HG03460 (cell line): ENCODE measurements at regions not wholly inside any gene's neighbourhood (a gene's known extent, or its start where the extent isn't known, plus 50 kb on each side); places are given as distances from the start of the nearest gene placed in this dataset.
A peak's percentile ranks its signal among the peaks of the same experiment; 100 is the strongest.

Experiments used
- ATAC-seq: cut with Tn5 transposase; IDR thresholded peaks from one replicate; pipeline ENCODE4 v1.9.1; 2021; ENCODE audit not compliant: unreplicated experiment

DNA sequence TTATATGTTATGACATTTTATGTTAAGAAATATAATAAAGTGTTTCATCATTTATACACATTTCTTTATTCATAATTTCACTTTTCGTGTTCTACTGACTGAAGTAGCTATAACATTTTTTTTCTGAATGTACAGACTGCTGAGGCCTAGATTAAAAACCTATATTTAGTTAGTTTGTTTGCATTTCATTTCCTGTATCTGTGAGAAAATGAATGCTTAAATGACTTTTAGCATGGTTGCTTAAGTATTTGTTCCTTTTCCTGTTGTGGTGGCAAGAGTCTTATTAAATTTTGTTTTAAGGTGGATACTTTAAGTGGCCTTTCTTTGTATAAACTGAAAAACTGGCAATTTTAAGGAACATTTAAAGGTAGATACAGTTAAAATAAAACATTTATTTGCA is 779.7 kb upstream of the MAN1A1 start:
- no peak for ATAC-seq

DNA sequence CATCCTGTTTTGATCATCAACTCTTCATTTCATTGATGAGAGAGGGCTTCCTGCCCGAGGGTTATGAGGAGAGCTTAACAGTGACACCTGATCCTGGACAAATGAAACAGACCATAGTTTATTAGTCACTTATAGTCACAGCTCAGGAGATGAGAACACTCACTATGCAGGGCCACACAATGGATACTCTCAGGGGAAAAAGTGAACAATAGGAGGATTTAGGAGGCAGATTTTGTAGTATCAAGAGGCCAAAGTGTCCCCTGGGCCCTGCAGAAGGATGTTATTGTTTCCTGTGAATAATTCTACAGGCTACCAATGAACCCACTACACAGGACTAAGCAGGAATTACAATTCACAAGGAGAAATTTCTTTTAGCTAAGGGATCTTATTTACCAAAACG is 772.8 kb upstream of the MAN1A1 start:
- ATAC-seq, result no peak

DNA sequence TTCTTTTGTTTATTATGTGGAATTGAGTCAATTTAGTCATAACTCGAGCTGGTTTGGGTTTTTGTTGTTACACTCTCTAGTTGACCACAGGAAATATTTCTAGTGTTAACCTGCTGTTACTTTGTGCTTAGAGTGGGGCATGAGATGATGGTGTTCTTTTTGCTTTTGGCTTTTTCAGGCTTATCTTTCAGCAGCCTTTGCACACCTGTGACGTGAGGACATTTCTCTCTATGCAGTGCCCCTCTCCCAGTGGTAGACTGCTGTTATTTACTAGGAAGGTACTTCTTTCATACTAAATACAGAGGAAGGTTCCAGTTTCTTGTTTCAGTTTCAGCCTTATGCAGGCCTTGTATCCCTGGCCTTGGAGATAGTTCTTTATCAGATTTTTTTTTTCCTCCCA is 766.8 kb upstream of the MAN1A1 start:
- ATAC-seq, result no peak

DNA sequence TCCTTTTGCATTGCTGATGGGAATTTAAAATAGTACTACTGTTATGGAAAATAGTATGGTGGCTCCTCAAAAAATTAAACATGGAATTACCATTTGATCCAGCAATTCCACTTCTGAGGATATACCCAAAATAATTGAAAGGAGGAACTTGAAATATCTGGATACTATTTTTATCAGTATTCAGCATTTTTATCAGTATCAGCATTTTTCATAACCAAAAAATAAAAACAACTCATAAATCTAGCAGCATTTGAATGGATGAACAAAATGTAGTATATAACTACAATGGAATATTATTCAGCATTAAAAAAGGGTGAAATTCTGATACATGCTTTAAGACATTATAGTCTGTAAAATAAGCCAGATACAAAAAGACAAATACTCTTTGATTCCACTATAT is 763.4 kb upstream of the MAN1A1 start:
- ATAC-seq, result no peak

DNA sequence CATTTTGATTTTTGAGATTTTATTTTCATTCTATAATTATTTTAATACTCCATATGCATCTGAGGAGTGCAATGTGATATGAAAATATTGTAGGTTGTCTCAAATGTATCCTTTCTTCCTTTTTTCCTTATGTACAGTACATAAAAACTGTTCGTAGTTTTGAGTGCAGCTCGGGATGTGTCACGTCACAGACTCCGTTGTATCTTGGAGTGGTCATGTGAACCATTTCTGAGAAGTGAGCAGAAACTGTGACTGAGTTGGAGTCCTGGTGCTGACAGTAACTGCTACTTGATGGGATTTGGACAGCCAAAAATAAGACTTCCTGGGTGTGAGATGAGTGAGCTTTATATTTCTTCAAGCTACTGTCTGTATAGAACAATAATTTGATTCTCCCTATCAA is 761.4 kb upstream of the MAN1A1 start:
- ATAC-seq, result no peak

DNA sequence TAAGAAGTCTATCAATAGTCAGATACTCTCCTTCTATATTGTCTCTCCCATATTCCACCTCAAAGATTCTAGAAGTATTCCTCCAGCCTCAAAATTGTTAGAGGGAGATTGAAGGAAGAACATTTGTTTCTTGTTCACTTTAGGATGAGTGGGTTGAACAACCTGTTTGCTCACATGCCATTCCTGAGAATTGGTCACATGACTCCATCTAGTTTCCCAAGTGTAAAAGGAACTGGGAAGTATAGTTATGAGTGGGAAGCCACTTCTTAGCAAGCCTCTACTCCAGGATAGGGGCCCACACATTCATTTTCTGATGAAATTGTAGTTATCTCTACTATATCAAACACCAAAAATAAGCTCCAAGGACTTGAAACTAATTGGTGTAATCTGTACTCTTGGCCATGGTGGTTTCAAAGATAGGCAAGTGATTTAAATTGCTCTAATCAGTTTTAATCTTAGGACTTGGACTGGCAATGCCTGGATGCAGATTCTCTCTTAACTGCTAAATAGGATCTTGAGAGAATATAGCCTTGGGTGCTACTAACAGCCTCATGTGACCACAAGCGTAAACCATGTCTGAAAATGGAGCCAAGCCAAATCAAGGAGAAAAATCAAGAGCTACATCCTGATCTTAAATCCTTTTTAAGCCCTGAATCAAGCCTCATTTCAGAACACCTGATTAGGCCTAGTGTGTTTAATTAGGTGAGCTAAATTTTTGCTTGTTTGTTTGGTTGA is 758.7 kb upstream of the MAN1A1 start:
- ATAC-seq, result no peak

DNA sequence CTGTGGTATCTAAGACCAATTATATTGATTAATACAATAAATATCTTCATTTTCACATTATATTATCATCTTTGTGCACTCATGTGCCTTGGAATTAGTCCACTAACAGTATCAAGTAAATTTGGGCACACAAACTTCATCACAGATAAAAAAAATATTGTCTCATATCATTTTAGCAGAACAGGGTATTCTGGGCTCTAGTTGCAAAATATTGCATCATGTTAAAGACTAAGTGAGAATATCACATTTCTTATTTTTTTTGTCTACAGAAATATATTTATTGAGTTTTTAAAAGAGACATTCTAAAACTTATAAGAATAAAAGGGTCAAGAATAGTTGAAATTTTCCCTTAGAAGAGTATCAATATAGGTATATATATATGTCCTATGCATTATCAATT is 754.1 kb upstream of the MAN1A1 start:
- ATAC-seq, result no peak

DNA sequence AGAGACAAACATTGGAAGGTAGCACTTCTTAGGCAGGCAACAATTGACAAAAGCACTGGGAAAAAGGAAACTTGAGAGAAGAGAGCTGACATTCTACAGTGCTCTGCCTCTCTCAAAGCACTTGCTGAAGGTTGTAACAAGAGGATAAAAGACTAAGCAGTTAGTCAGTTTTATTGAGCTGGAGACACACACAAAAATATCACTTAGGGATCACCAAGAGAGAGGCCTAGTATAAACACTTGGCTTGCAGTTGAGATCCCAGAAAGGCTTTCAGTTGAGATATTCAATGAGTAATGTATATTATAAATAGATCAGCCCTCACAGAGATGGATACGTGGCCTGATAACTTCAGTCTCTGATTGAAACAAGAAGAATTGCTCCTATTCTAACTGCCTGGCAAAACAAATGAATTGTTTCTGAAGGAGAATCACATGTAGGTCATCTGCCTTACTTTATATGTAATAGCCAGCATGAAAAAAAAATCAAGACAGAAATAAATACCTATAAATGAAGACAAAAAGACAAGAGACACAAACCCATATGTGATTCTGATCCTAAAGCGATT is 747.2 kb upstream of the MAN1A1 start:
- no peak for ATAC-seq

DNA sequence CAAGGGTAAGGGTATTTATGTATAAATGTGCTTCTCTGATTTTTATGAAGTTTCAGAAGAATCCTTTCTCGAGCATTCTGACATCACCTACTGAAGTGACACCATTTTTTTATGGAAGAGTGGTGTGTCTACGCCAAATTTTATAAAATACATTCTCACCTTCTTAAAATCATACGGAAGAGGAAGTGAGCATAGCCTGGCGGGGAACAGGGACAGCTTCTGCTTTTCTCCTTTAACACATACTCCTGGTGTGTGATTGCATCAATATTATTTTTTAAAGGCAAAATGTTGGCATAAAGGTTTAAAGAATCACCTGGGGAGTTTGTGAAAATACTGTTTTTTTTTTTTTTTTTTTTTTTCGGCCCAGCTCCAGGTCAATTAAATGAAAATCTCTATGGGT is 733.6 kb upstream of the MAN1A1 start:
- no peak for ATAC-seq

DNA sequence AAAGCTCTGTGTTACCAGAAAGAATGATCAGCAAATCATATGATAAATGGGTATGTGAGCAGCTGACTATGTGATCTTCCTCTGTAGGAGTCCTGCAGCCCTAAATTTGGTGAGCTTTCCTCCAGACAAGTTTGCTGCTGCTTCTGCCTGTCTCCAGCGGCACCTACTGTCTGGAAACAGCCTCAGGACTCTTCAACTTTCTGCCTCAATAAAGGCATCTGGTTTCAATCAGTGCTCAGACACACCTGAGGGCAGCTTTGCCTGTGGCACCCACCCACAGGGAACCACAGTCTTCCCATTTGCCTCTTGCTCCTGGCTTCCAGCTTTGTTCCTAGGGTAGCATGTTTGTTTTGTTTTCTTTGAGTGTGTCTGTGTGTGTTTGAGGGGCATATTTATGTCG is 727.9 kb upstream of the MAN1A1 start:
- no peak for ATAC-seq

DNA sequence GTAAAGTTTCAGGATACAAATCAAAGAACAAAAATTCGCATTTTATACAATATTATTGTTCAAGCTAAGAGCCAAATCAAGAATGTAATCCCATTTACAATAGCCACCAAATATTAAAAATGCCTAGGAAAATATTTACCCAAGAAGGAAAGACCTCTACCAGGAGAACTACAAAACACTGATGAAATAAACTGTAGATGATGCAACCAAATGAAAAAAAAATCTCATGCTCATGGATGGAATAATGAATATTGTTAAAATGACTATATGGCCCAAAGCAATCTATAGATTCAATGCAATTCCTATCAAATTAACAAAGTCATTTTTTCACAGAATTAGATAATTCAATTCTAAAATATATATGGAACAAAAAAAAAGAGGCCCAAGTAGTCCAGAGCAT is 708.8 kb upstream of the MAN1A1 start:
- ATAC-seq, result no peak

DNA sequence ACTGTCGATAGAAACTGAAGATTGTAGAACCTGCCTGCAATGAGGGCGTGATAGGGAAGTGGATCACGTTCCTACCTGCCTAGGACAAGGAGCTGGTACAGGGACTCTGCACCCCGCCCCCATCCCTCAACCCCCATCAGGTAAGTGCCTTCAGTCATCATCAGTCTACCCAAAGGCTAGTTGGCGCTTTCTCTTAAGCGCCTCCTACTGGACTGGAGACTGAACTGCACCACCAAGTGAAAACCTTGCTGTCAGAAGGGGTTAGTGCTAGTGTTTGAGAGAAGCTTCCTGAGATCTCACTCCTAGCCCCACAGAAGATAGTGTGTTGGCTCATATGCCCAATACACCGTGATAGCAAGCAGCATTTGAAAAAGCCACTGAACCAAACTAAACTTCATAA is 706.5 kb upstream of the MAN1A1 start:
- ATAC-seq, result peak; percentile 61

DNA sequence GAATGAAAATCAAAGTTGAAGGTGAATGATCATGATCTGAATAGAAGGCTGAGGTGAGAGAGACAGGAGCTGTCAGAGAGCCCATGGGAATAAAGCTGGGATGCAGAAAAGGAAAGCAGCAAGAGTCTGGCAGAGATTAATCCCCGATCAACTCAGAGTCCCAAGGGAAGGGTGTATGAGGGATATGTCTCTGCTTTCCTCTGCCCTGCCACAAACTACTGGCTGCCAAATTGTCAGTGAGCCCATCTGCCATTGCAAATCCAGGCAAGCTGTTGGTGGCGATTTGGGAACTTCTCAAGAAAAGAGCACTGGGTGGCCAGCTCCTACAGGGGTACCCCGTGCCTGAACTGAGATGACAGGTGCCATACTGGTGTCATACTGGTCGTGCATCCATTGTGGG is 705.5 kb upstream of the MAN1A1 start:
- ATAC-seq, result no peak

DNA sequence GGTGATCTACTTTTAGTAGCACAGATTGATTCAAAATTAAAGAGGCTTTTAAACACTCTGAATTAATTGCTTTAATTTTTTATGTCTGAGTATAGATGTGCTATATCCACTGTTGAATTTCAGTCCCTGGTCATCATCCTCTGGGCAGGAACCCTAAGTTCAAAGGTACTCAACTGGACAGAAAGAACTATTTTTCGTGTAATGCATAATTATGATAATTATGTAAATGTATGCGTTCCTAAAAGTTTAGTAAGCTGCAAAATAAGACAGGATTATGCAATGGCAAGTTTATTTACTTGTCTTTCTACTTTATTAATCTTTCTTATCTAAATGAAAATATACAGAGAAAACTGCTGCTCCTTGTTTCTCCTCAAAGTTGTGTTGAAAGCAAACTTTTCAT is 690.1 kb upstream of the MAN1A1 start:
- ATAC-seq, result no peak

DNA sequence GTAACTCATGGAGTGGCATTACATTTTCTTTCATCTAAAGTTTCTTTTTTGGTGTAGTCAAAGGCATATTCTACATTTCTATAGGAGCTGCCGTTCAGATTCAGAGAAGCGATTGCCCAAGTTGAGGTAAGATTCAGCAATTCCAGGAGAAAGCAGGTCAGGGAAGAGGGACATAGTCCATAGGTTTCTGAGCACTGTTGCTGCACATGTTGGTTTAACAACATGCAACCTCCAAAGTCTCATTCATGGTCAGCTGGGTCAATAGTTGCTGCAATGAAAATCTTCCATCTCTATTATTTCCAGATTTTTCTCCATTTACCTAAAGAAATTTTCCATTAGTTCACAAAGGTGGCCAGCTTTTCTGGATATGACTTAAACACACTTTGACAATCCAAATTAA is 682.3 kb upstream of the MAN1A1 start:
- ATAC-seq, result no peak

DNA sequence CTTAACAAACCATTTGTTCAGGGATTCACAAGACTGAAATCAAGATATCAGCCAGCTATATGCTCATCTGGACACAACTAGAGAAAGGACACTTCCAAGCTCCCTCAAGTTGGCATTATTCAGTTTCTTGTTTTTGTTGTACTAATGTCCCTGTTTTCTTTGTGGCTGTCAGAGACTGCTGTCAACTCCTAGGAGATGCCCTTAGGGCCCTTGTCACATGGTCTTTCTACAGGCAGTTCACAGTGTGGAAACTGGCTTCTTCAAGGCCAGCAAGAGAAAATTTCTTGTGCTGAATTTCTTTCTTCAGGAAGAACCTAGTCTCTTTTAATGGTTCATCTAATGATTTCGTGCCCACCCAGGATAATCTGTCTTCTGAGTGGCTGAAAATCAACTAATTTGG is 677.2 kb upstream of the MAN1A1 start:
- ATAC-seq, result no peak

DNA sequence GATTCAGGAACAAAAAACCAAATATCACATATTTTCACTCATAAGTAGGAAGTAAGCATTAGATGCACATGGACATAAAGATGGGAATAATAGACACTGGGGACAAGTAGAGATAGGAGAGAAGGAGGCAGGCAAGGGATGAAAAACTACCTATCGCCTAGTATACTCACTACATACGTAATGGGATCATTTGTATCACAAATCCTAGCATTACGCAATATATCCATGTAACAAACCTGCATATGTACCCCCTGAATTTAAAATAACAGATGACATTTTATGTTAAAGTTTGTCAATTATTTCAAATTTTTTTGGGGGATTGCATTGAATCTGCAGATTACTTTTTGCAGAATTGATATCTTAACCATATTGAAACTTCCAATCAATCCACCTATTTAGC is 660.5 kb upstream of the MAN1A1 start:
- no peak for ATAC-seq

DNA sequence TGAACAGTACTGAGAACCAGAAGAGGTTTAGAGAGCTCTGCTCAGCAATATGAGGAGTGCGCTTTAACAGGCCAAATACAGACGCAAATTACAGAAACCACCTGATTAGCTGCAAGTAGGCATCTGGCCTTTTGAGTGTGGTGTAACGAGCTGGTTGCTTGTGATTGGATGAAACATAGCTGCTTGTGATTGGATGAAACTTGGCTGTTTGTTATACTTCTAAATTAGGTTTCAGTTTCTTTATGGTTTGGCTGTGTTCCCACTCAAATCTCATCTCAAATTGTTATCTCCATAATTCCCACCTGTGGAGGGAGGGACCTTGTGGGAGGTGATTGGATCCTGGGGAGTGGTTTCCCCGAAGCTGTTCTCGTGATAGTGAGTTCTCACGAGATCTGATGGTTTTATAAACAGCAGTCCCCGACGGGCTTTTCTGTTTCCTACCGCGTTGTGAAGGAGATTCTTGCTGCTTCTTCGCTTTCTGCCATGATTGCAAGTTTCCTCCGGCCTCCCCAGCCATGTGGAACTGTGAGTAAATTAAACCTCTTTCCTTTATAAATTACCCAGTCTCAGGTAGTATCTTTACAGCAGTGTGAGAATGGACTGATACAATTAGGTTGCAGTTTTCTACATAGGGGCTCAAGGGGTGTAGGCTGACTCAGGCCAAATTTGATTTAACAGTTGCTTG is 655.9 kb upstream of the MAN1A1 start:
- no peak for ATAC-seq

DNA sequence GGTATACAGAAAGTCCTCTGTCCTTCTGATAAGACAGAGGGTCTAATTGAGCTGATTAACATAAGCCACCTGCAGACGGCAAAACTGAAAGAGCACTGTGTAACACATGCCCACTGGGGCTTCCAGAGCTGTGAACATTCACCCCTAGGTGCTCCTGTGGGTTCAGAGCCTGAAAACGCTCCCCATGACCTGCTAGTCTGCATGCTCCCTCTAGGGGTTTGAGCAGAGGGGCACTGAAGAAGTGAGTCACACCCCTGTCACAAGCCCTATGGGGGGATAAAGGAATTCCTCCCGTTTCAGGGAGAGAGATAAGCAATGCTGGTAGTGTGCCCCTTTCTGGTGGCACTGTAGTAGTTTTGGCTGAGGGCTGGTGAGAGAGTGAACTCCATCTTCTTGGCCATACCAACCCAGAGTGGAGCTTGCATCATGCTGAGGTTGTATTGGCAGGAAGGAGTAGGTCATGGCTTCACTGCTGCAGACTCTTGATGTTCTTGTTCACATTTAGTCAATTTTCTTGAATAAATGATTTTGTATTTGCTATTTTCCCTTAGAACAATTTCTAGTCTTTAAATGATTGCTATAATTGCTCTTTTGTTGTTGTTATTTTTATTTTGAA is 637.5 kb upstream of the MAN1A1 start:
- no peak for ATAC-seq

DNA sequence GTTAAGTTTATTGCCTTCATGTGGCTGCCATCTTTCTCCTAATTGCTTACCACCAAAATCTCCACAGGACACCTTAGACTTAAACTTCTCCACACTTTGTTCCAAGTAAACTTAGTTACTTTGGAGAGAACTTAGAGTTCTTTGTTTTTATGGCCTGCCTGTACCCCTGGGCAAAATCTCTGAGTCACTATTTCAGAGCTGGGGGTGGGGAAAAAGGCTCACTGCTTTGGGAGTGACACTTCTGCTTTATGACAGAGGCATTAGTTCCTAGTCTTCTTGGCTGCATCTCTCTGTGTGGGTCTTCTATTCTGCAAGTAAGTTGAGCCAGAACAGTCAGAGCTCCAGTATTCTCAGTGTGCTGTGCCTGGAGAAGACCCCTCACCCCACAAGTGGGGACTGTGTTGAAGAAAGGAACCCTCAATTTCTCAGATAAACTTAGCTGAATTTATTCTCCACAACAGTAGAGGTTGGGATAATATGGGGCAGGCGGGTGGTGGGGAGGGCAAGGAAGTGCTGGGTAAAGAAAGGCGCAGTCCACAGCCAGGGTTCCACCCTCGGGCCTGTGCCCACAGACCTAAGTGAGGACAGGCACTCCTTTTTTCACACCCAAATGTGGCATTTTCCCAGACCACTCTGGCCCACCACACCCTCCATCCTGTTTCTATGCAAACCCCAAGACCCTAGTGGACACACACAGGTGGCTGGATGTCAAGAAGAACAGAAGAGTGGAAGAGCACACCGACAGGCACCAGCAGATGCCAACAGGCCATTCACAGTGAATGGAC is 636.6 kb upstream of the MAN1A1 start:
- no peak for ATAC-seq

DNA sequence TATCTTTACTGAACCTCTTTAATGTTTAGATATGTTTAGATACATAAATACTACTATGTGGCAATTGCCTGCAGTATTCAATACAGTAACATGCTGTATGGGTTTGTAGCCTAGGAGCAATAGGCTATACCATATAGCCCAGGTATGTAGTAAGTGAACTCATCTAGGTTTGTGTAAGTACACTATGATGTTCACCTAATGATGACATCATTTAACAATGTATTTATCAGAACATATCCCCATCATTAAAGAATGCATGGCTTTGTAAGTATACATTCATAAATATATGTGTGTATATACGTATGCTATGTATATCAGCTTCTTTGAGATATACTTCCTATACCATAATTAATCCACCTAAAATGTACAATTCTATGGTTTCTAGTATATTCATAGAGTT is 631.2 kb upstream of the MAN1A1 start:
- ATAC-seq, result no peak
